HCT116 (cell line): ENCODE measurements at regions not wholly inside any gene's neighbourhood (a gene's known extent, or its start where the extent isn't known, plus 50 kb on each side); places are given as distances from the start of the nearest gene placed in this dataset.

Experiments used
- EGR1 ChIP-seq: IDR thresholded peaks from 2 replicates; pipeline ENCODE4 v1.6.1; 2012; ENCODE audit warnings: low read depth
- EZH2phosphoT487 ChIP-seq: fragments of 200-600 bp; IDR thresholded peaks from 2 replicates; pipeline ENCODE4 v1.6.1; 2018; ENCODE audit warnings: antibody characterized with exemption, borderline replicate concordance
- RAD21 ChIP-seq: IDR thresholded peaks from 2 replicates; pipeline ENCODE4 v1.6.1; 2012; ENCODE audit warnings: low read depth, mild to moderate bottlenecking
- SP1 ChIP-seq: IDR thresholded peaks from 2 replicates; pipeline ENCODE4 v1.6.1; 2012; ENCODE audit warnings: low read depth
- TF ChIP-seq, protein P1 (sequence below), 3 experiments: fragments of 200-600 bp in 1 of 3; sonication (generic) in 1 of 3; IDR thresholded peaks in 2 of 3; conservative IDR thresholded peaks in 1 of 3; 2 replicates each; pipeline ENCODE4 v1.5.1; 2012 to 2017; ENCODE audit warnings: low read depth in 2 of 3, low read length in 2 of 3, antibody characterized with exemption in 1 of 3, borderline replicate concordance in 1 of 3, control low read depth in 1 of 3, mild to moderate bottlenecking in 1 of 3, mixed read lengths in 1 of 3, mixed run types in 1 of 3, moderate library complexity in 1 of 3; ENCODE audit not compliant: insufficient read depth in 1 of 3

DNA sequence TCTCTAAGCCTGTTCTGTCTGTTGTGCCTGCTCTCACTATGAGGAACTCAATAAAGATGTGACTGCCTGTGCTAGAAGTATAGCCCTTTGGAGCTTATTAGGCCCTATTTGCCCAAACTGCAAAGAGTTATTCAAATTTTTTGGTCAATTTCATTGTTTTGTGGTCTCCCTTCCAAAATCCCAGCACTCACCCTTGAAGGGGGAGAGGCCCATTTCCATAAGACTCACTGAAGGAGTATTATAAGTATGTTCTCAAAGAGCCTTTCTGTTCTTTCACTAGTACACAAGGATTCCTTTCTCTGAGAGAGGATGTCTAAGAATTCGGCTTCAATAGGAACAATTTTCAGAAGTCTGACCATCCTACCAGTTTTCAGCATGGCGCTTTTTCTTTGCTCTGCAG, 641.9 kb upstream of the REG3G start:
- TF ChIP-seq EZH2phosphoT487 (no peak), RAD21 (no peak), EGR1 (no peak), SP1 (no peak)
- TF ChIP-seq, protein P1, sequence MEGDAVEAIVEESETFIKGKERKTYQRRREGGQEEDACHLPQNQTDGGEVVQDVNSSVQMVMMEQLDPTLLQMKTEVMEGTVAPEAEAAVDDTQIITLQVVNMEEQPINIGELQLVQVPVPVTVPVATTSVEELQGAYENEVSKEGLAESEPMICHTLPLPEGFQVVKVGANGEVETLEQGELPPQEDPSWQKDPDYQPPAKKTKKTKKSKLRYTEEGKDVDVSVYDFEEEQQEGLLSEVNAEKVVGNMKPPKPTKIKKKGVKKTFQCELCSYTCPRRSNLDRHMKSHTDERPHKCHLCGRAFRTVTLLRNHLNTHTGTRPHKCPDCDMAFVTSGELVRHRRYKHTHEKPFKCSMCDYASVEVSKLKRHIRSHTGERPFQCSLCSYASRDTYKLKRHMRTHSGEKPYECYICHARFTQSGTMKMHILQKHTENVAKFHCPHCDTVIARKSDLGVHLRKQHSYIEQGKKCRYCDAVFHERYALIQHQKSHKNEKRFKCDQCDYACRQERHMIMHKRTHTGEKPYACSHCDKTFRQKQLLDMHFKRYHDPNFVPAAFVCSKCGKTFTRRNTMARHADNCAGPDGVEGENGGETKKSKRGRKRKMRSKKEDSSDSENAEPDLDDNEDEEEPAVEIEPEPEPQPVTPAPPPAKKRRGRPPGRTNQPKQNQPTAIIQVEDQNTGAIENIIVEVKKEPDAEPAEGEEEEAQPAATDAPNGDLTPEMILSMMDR (IDR thresholded peaks at IDR 0.05 in 2 of 3, conservative IDR thresholded peaks at IDR 0.05 in 1 of 3; ENCODE audit: borderline replicate concordance in 1 of 3, insufficient read depth in 1 of 3, low read depth in 2 of 3, low read length in 2 of 3) = no peak
